ENCODE measurements at regions not wholly inside any gene's neighbourhood (a gene's known extent, or its start where the extent isn't known, plus 50 kb on each side); places are given as distances from the start of the nearest gene placed in this dataset.

- no peaks in the 10 kb centered on the region for H3K9me3 Mint-ChIP-seq
- no peak overlapping the region for H3K4me3 Mint-ChIP-seq
- H3K27me3 Mint-ChIP-seq: no peaks in the 10 kb centered on the region
- H3K36me3 Mint-ChIP-seq (ENCODE audit: insufficient read depth): peaks cover 4% of the 10 kb centered on the region
- DNase-seq (ENCODE audit: low spot score in 2 of 2) (no peak), ATAC-seq (replicated peaks; ENCODE audit: extremely low read depth, poor library complexity, severe bottlenecking) (no peak)
- H3K4me1 Mint-ChIP-seq: peaks cover 6% of the 10 kb centered on the region
- no peak overlapping the region for H3K27ac Mint-ChIP-seq (ENCODE audit: low read depth)
These were observed 268.5 kb upstream of the HDAC4 start for GRCh38 chr2:239669181-239669898.

DNA sequence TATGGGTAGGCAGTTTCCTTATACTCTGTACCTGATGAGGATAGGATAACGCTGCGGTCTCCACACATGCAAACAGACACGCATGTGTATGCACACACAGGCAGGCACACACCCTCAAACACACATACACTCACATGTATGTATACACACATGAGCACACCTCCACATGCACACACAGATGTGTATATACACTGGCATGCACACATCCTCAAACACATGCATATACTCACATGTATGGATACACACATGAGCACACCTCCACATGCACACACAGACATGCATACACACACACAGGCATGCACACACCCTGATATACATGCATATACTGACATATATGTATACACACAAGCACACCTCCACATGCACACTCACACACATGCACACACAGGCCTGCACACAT is 267.8 kb upstream of the HDAC4 start:
- Mint-ChIP-seq H3K27me3 (peaks cover 1% of the 10 kb centered on the region), H3K4me1 (no peaks in the 10 kb centered on the region), H3K4me3 (no peak overlapping the region), H3K9me3 (no peaks in the 10 kb centered on the region), H3K36me3 (ENCODE audit: insufficient read depth) (peaks cover 4% of the 10 kb centered on the region), H3K27ac (ENCODE audit: low read depth) (no peak overlapping the region)
- ATAC-seq (replicated peaks; ENCODE audit: extremely low read depth, poor library complexity, severe bottlenecking) (no peak), DNase-seq (ENCODE audit: low spot score in 2 of 2) (no peak)

- Mint-ChIP-seq H3K36me3 (ENCODE audit: insufficient read depth) (peaks cover 4% of the 10 kb centered on the region), H3K4me1 (no peaks in the 10 kb centered on the region), H3K9me3 (no peaks in the 10 kb centered on the region), H3K4me3 (no peak overlapping the region), H3K27ac (ENCODE audit: low read depth) (no peak overlapping the region), H3K27me3 (peaks cover 7% of the 10 kb centered on the region)
- no peak for DNase-seq (ENCODE audit: low spot score in 2 of 2)
- ATAC-seq (replicated peaks; ENCODE audit: extremely low read depth, poor library complexity, severe bottlenecking): no peak
These were observed 267.2 kb upstream of the HDAC4 start for GRCh38 chr2:239668042-239668441.

DNA sequence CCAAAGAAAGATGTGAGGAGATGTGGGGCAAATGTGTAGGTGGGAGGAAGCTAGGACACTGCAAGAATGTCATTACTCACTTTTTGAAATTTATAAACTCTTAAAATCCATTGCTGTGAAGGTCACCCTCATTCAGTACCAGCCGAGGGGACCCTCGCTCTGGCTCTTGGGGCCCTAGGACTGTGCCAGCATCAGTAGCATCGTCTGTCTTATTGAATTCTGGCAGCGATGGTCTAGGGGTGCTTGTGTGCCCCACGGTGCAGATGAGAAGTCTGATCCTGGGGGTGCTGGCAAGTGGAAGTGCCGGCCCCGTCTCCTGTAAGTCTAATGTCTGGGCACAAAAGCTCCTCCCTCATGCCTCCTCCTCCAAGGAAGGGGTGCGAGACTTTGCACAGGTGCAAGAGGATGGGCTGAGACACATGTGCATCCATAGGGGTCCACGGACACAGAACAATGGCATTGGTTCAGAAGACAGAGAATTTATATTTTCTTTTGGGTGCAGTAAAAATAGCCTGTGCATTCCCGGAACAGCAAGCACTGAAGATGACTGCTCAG is 266.7 kb upstream of the HDAC4 start:
- DNase-seq (ENCODE audit: low spot score in 2 of 2) (no peak), ATAC-seq (replicated peaks; ENCODE audit: extremely low read depth, poor library complexity, severe bottlenecking) (no peak)
- H3K27ac Mint-ChIP-seq (ENCODE audit: low read depth): no peak overlapping the region
- no peaks in the 10 kb centered on the region for H3K4me1 Mint-ChIP-seq
- no peak overlapping the region for H3K4me3 Mint-ChIP-seq
- peaks cover 4% of the 10 kb centered on the region for H3K36me3 Mint-ChIP-seq (ENCODE audit: insufficient read depth)
- H3K27me3 Mint-ChIP-seq: peaks cover 12% of the 10 kb centered on the region
- no peaks in the 10 kb centered on the region for H3K9me3 Mint-ChIP-seq

GRCh38 chr2:239666855-239667376 is 266.1 kb upstream of the HDAC4 start:
- Mint-ChIP-seq H3K27me3 (peaks cover 18% of the 10 kb centered on the region), H3K36me3 (ENCODE audit: insufficient read depth) (peaks cover 4% of the 10 kb centered on the region), H3K4me3 (no peak overlapping the region), H3K27ac (ENCODE audit: low read depth) (no peak overlapping the region), H3K9me3 (no peaks in the 10 kb centered on the region), H3K4me1 (no peaks in the 10 kb centered on the region)
- no peak for ATAC-seq (replicated peaks; ENCODE audit: extremely low read depth, poor library complexity, severe bottlenecking)
- DNase-seq (ENCODE audit: low spot score in 2 of 2): no peak

DNA sequence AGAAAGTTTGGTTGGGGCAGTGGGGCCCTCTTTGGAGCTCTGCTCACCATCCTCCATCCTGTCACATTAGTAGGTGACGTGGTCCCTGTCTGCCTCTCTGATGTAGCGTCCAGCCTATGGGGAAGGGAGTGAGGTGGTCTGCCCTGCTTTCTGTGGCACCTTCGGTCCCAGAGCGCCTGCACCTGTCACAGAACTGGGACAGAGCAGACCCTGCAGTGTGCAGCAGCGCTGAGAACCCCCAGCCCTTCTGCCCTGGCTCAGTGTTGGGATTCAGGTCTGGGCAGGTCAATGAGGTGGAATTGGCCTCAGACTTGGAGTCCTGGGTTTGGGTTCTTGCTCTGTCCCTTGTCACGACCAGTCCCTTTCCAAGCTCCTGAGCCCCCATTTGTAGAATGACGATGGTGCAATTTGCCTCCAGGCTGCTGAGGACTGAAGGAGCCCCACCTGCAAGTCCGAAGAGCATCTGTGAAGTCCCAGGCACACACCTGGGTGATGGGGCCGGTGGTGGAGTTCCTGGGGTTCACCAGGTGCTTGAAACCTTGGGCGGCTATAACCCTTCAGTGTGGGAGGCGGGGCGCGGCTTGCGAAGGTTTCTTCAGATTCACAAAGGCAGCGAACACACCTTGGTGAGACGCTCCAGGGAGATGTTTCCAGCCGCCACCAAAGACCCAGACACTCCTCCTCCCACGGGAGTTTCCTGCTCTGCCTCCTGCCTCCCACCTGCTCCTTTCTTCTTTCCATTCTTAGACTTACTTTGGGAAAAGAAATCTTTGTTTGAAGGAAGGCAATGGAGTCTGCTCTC is 265.4 kb upstream of the HDAC4 start:
- DNase-seq (ENCODE audit: low spot score in 2 of 2): no peak
- Mint-ChIP-seq H3K27ac (ENCODE audit: low read depth) (no peak overlapping the region), H3K36me3 (ENCODE audit: insufficient read depth) (peaks cover 4% of the 10 kb centered on the region), H3K27me3 (peaks cover 25% of the 10 kb centered on the region), H3K4me3 (no peak overlapping the region), H3K4me1 (peaks cover 6% of the 10 kb centered on the region), H3K9me3 (no peaks in the 10 kb centered on the region)
- ATAC-seq (replicated peaks; ENCODE audit: extremely low read depth, poor library complexity, severe bottlenecking): no peak

- H3K9me3 Mint-ChIP-seq: no peaks in the 10 kb centered on the region
- no peak for DNase-seq (ENCODE audit: low spot score in 2 of 2)
- ATAC-seq (replicated peaks; ENCODE audit: extremely low read depth, poor library complexity, severe bottlenecking): no peak
- no peak overlapping the region for H3K27ac Mint-ChIP-seq (ENCODE audit: low read depth)
- no peak overlapping the region for H3K4me3 Mint-ChIP-seq
- H3K36me3 Mint-ChIP-seq (ENCODE audit: insufficient read depth): peaks cover 4% of the 10 kb centered on the region
- peaks cover 9% of the 10 kb centered on the region for H3K4me1 Mint-ChIP-seq
- H3K27me3 Mint-ChIP-seq: peaks cover 38% of the 10 kb centered on the region
These were observed 263.5 kb upstream of the HDAC4 start for GRCh38 chr2:239664216-239664810.

DNA sequence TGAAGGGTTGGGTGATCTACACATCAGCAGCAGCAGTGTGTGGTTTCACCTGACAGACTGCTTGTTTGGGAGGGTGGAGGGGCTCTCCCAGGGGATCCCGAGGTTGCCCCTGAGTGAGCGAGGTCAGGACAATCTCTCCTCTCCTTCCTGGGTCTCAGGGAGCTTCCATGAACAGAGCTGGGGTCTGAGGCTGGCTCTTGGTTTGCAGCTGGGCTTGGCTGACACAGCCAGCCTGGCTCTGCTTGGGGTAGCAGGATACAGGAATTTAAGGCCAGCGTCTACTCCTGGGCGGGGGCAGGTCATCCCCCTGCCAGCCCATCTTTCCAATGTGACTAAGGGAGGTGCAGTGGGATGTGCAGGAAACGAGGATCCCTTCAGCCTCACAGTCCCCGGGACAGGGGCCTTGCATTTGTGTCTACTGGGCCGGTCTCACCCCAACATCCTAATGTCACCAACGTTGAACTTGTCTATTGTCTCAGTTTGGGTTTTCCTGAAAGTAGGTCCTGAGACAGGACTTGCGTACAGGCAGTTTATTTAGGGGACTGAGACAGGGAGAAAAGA is 262.6 kb upstream of the HDAC4 start:
- Mint-ChIP-seq H3K27ac (ENCODE audit: low read depth) (peak overlapping the region; percentile 38), H3K4me3 (no peak overlapping the region), H3K9me3 (no peaks in the 10 kb centered on the region), H3K27me3 (peaks cover 38% of the 10 kb centered on the region), H3K36me3 (ENCODE audit: insufficient read depth) (peaks cover 3% of the 10 kb centered on the region), H3K4me1 (peaks cover 9% of the 10 kb centered on the region)
- DNase-seq (ENCODE audit: low spot score in 2 of 2): no peak
- ATAC-seq (replicated peaks; ENCODE audit: extremely low read depth, poor library complexity, severe bottlenecking): no peak

- no peaks in the 10 kb centered on the region for H3K9me3 Mint-ChIP-seq
- H3K27me3 Mint-ChIP-seq: peaks cover 46% of the 10 kb centered on the region
- H3K27ac Mint-ChIP-seq (ENCODE audit: low read depth): no peak overlapping the region
- DNase-seq (ENCODE audit: low spot score in 2 of 2) (no peak), ATAC-seq (replicated peaks; ENCODE audit: extremely low read depth, poor library complexity, severe bottlenecking) (no peak)
- peaks cover 9% of the 10 kb centered on the region for H3K4me1 Mint-ChIP-seq
- peaks cover 3% of the 10 kb centered on the region for H3K36me3 Mint-ChIP-seq (ENCODE audit: insufficient read depth)
- H3K4me3 Mint-ChIP-seq: no peak overlapping the region
These were observed 261.7 kb upstream of the HDAC4 start for GRCh38 chr2:239662413-239663120.

DNA sequence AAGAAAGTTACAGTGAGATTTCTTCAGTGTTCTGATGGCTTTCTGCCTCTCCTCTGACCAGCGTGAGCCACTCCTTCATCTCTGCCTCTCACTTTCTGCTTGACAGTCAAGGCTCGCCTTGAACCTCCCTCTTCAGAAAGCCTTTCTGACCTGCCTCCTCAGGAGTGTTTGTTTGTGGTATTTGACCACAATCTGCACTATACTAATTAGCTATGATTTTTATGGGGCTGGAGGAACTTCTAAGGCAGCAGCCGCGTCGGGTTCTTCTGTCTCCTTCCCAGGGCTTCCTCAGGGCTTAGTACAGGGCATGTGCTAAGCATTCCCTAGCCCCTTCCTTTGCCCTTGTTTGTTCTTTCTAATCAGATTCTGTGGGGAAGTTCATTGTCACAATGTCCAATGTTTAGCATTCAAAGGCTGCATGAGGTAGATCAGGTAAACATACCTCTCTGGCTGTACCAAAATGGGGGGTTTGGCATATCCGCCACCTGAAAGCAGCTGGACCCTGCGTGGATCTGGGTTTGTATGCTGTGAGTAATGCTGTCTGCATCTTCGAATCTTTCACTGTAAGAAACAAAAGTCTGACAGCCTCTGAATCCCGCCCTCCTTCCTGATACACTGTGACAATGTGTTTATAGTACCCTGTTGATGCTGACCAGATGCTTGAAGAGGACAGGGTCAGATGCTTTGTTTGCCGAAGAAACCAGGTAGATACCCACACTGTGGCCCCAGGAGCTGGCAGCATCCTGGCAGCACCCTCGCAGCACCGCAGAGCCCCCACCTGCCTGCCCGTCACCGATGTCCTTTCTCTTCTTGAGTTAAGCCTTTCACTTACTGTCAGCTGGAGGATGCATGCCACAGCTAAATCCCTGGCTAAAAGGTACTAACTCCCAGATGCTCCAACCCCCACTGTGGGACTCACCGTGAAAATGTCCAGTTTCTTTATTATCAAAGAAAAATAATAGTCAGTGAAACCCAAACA is 260.8 kb upstream of the HDAC4 start:
- Mint-ChIP-seq H3K9me3 (no peaks in the 10 kb centered on the region), H3K27ac (ENCODE audit: low read depth) (no peak overlapping the region), H3K4me3 (no peak overlapping the region), H3K4me1 (peaks cover 9% of the 10 kb centered on the region), H3K36me3 (ENCODE audit: insufficient read depth) (peaks cover 3% of the 10 kb centered on the region), H3K27me3 (peaks cover 54% of the 10 kb centered on the region)
- DNase-seq (ENCODE audit: low spot score in 2 of 2): no peak
- ATAC-seq (replicated peaks; ENCODE audit: extremely low read depth, poor library complexity, severe bottlenecking): no peak

All from central memory CD8-positive, alpha-beta T cell (primary cell).